T-cell (primary cell): ENCODE measurements at regions not wholly inside any gene's neighbourhood (a gene's known extent, or its start where the extent isn't known, plus 50 kb on each side); places are given as distances from the start of the nearest gene placed in this dataset.

Experiments
- ATAC-seq, 4 experiments: fragments of 200-7000 bp in 3 of 4; fragments of 150-1000 bp in 1 of 4; cut with Tn5 transposase; replicated peaks in 1 of 4; 1 replicate in 3 of 4; 2 replicates in 1 of 4; pipeline ENCODE4 v1.10.0; 2021; ENCODE audit warnings: moderate library complexity in 3 of 4, mild to moderate bottlenecking in 2 of 4, moderate number of reproducible peaks in 1 of 4
- CTCF ChIA-PET, 2 donors: fragments of 300-600 bp; sonication (Branson Sonifier 250); formaldehyde crosslinking; loops; one replicate each; lab custom pipeline; 2022; ENCODE audit warnings: antibody characterized with exemption in 2 of 2; lab: Charles Lee
- POLR2A ChIA-PET, 2 donors: fragments of 300-600 bp; sonication (Branson Sonifier 250); formaldehyde crosslinking; loops; one replicate each; lab custom pipeline; 2022; ENCODE audit warnings: antibody characterized with exemption in 2 of 2; lab: Charles Lee
- DNase-seq, 35 experiments: peaks; one replicate each; pipeline versions ENCODE4 v3.0.0 to v3.0.0-alpha.2; 2013 to 2023
- H3K27ac ChIP-seq: one replicate; pipeline ENCODE4 v1.5.1; 2013; ENCODE audit warnings: low read length
- H3K27me3 ChIP-seq, 2 experiments: replicated peaks in 1 of 2; 1 replicate in 1 of 2; 2 replicates in 1 of 2; pipeline versions ENCODE4 v1.6.1 to v1.7.0; 2013; ENCODE audit warnings: low read length in 1 of 2, mixed read lengths in 1 of 2; ENCODE audit not compliant: control insufficient read depth in 2 of 2, insufficient read depth in 2 of 2; ENCODE audit errors: extremely low read depth in 1 of 2
- H3K36me3 ChIP-seq, 2 donors: 1 replicate in 1 of 2; 2 replicates in 1 of 2; pipeline versions ENCODE4 v1.6.1 to v1.7.0; 2013; ENCODE audit warnings: low read length in 1 of 2; ENCODE audit not compliant: control insufficient read depth in 2 of 2, insufficient read depth in 1 of 2; ENCODE audit errors: extremely low read depth in 1 of 2
- H3K4me1 ChIP-seq, 2 experiments: 1 replicate in 1 of 2; 2 replicates in 1 of 2; pipeline versions ENCODE4 v1.6.1 to v1.7.0; 2013; ENCODE audit warnings: low read length in 2 of 2, mixed read lengths in 1 of 2; ENCODE audit not compliant: insufficient read depth in 2 of 2, control insufficient read depth in 1 of 2; ENCODE audit errors: extremely low read depth in 1 of 2
- H3K4me3 ChIP-seq, 2 donors: 1 replicate in 1 of 2; 2 replicates in 1 of 2; pipeline versions ENCODE4 v1.5.1 to v1.7.0; 2013; ENCODE audit warnings: mild to moderate bottlenecking in 2 of 2, low read length in 1 of 2, moderate library complexity in 1 of 2; ENCODE audit not compliant: control insufficient read depth in 1 of 2; ENCODE audit errors: extremely low read depth in 1 of 2
- H3K9me3 ChIP-seq: 2 replicates; pipeline ENCODE4 v1.7.0; 2013
- H3K27ac Mint-ChIP-seq, 2 donors: one replicate each; pipeline ENCODE4 v1.8.0; 2020 to 2021; ENCODE audit warnings: mild to moderate bottlenecking in 2 of 2, mixed read lengths in 2 of 2
- H3K27me3 Mint-ChIP-seq, 2 donors: one replicate each; pipeline ENCODE4 v1.8.0; 2021 to 2022; ENCODE audit warnings: mixed read lengths in 2 of 2
- H3K36me3 Mint-ChIP-seq: one replicate; pipeline ENCODE4 v1.8.0; 2021; ENCODE audit warnings: mixed read lengths
- H3K4me1 Mint-ChIP-seq, 3 donors: one replicate each; pipeline ENCODE4 v1.8.0; 2020 to 2022; ENCODE audit warnings: mixed read lengths in 3 of 3, mild to moderate bottlenecking in 1 of 3
- H3K4me3 Mint-ChIP-seq, 3 donors: one replicate each; pipeline ENCODE4 v1.8.0; 2020 to 2022; ENCODE audit warnings: mild to moderate bottlenecking in 3 of 3, mixed read lengths in 3 of 3, moderate library complexity in 3 of 3
- H3K9me3 Mint-ChIP-seq, 3 donors: one replicate each; pipeline ENCODE4 v1.8.0; 2020 to 2022; ENCODE audit warnings: mixed read lengths in 3 of 3
- WGBS: methylation state at CpG from one replicate; pipeline ENCODE4 v1.1.5; 2013; ENCODE audit warnings: missing lambda C conversion rate; ENCODE audit not compliant: insufficient coverage; 5-methylcytosine and 5-hydroxymethylcytosine counted together

- no peak overlapping the region for H3K4me3 ChIP-seq
- peaks cover 0 to 32% of the 10 kb centered on the region in 2 experiments for H3K27me3 ChIP-seq
- no peaks in the 10 kb centered on the region for H3K9me3 ChIP-seq
- Mint-ChIP-seq H3K27me3 (peaks cover 7 to 12% of the 10 kb centered on the region in 2 donors), H3K4me3 (no peak overlapping the region), H3K4me1 (no peaks in the 10 kb centered on the region), H3K27ac (no peak overlapping the region), H3K36me3 (no peaks in the 10 kb centered on the region), H3K9me3 (no peaks in the 10 kb centered on the region)
- POLR2A ChIA-PET, result no interaction called here
- no peak overlapping the region for H3K27ac ChIP-seq
- H3K36me3 ChIP-seq, result no peaks in the 10 kb centered on the region
- CTCF ChIA-PET, result no interaction called here
- H3K4me1 ChIP-seq, result no peaks in the 10 kb centered on the region
- WGBS, result 55% methylated on average over 5 of the region's 6 CpGs
- DNase-seq (no peak), ATAC-seq (no peak)
Measured at GRCh38 chr12:131553096-131553777, 157.7 kb upstream of the SFSWAP start.

- Histone ChIP-seq H3K4me3 (no peak overlapping the region), H3K9me3 (no peaks in the 10 kb centered on the region), H3K36me3 (no peaks in the 10 kb centered on the region), H3K27me3 (peaks cover 0 to 33% of the 10 kb centered on the region in 2 experiments), H3K4me1 (no peaks in the 10 kb centered on the region), H3K27ac (no peak overlapping the region)
- Mint-ChIP-seq H3K4me3 (no peak overlapping the region), H3K4me1 (no peaks in the 10 kb centered on the region), H3K27ac (no peak overlapping the region), H3K36me3 (no peaks in the 10 kb centered on the region), H3K9me3 (no peaks in the 10 kb centered on the region), H3K27me3 (peaks cover 3 to 5% of the 10 kb centered on the region in 2 donors)
- ChIA-PET POLR2A (no interaction called here), CTCF (interaction anchor here in 1 of 2 donors (0.5 kb wide), 1 partner anchor 1432 kb away, joined by 3 read pairs; no protein-coding TSS in a partner anchor)
- no peak for DNase-seq
- 92% methylated on average over 12 of the region's 18 CpGs for WGBS
- no peak for ATAC-seq
Measured at GRCh38 chr12:131555197-131555846, 155.6 kb upstream of the SFSWAP start.

GRCh38 chr12:131555866-131556265 lies 155.0 kb upstream of the SFSWAP start:
- H3K4me1 ChIP-seq, result no peaks in the 10 kb centered on the region
- H3K9me3 ChIP-seq, result no peaks in the 10 kb centered on the region
- H3K4me1 Mint-ChIP-seq, result no peaks in the 10 kb centered on the region
- WGBS, result 82% methylated on average over 12 of the region's 13 CpGs
- DNase-seq, result no peak
- no peaks in the 10 kb centered on the region for H3K36me3 Mint-ChIP-seq
- no peaks in the 10 kb centered on the region for H3K9me3 Mint-ChIP-seq
- H3K27me3 ChIP-seq, result peaks cover 0 to 32% of the 10 kb centered on the region in 2 experiments
- H3K27ac ChIP-seq, result no peak overlapping the region
- H3K27me3 Mint-ChIP-seq, result peaks cover 3 to 5% of the 10 kb centered on the region in 2 donors
- H3K27ac Mint-ChIP-seq, result no peak overlapping the region
- ChIA-PET POLR2A (no interaction called here), CTCF (interaction anchor here in 1 of 2 donors (0.5 kb wide), 1 partner anchor 1433 kb away, joined by 3 read pairs; no protein-coding TSS in a partner anchor)
- no peak overlapping the region for H3K4me3 ChIP-seq
- H3K4me3 Mint-ChIP-seq, result no peak overlapping the region
- no peak for ATAC-seq
- no peaks in the 10 kb centered on the region for H3K36me3 ChIP-seq

DNA sequence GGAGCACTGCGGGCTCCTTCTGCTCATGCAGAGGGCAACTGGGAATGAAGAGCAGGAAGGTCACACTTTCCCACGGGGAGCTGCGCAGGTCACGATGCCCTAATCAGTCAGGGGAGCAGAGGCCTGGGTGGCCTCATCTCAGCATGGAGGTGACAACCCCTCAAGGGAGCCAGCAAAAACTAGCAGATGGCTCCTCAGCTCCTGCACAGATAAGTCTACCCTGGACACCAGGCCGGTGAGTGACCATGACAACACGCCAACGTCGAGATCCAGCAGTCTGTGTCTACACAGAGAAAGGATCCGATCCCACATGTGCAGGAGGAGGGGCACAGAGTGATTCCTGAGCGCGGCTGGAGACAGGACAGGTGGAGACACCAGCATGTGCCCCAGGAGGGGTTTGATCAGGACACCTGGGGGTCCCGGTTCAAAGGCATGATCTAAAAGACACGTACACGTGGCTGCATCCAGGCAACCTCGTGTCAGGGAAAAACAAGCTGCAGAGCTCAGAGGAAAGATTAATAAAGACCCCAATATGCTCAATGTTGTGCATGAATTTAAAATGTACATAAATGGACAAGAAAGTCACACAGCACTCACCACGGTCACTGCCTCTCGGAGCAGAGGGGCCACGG lies 153.7 kb upstream of the SFSWAP start:
- H3K27me3 ChIP-seq, result peaks cover 0 to 27% of the 10 kb centered on the region in 2 experiments
- Mint-ChIP-seq H3K27ac (no peak overlapping the region), H3K36me3 (no peaks in the 10 kb centered on the region), H3K27me3 (no peaks in the 10 kb centered on the region), H3K9me3 (no peaks in the 10 kb centered on the region), H3K4me3 (no peak overlapping the region), H3K4me1 (no peaks in the 10 kb centered on the region)
- no peak overlapping the region for H3K27ac ChIP-seq
- no peak overlapping the region for H3K4me3 ChIP-seq
- POLR2A ChIA-PET, result no interaction called here
- CTCF ChIA-PET, result no interaction called here
- no peak for ATAC-seq
- no peaks in the 10 kb centered on the region for H3K9me3 ChIP-seq
- H3K36me3 ChIP-seq, result no peaks in the 10 kb centered on the region
- DNase-seq, result no peak
- WGBS, result 93% methylated on average over 11 of the region's 18 CpGs
- no peaks in the 10 kb centered on the region for H3K4me1 ChIP-seq

DNA sequence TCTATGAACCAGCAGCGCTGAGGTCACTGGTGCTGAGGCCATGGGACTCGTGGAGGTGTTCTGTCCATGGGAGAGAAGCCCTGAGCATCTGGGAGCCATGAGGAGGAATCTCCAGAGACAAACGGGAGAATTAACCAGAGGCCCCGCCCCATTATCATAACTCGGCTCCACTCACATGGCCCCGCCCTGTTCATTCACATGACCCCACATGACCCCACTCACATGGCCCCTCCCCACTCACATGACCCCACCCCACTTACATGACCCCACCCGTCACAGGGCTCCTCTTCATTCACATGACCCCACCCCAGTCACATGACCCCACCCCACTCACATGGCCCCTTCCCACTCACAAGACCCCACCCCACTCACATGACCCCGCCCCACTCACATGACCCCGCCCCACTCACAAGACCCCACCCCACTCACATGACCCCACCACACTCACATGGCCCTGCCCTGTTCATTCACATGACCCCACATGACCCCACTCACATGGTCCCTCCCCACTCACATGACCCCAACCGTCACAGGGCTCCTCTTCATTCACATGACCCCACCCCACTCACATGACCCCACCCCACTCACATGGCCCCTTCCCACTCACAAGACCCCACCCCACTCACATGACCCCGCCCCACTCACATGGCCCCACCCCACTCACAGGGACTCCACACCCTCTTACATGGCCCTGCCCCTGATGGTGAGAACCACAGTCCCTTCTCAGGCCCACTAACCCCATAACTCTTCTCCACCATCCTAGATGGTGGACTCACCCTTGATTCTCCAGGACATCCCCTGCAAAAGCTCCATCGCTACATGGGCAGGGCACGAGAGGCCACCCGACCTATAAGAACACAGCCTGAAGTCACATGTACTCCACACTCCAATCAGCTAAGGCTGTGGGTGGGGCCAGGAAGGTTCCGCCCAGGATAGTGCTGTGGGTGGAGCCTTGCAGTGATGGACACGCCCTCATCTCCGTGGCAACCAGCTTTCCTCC lies 151.1 kb upstream of the SFSWAP start:
- H3K27me3 Mint-ChIP-seq, result peaks cover 0 to 1% of the 10 kb centered on the region in 2 donors
- H3K27ac Mint-ChIP-seq, result no peak overlapping the region

DNA sequence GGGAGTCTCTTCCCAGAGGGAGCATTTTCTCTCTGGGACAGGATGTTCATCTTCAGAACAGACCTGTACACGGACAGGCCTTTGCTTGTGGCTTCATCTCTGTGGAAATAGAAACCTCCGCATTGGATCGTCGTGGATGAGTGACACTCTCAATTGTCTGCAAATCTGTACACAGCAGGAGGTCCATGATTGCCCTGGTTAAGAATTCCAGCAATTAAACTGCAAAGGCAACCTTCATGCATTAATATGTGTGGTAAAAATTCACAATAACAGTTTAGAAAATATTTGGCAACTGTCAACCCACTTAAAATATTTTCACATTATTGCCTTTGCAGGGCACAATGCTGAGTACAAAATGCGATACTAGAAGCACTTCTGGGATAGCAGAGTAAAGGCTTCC lies 149.8 kb upstream of the SFSWAP start:
- peaks cover 0 to 20% of the 10 kb centered on the region in 2 experiments for H3K27me3 ChIP-seq
- ATAC-seq (no peak), DNase-seq (no peak)
- CTCF ChIA-PET, result no interaction called here
- POLR2A ChIA-PET, result no interaction called here
- peaks cover 1 to 3% of the 10 kb centered on the region in 2 donors for H3K27me3 Mint-ChIP-seq
- H3K36me3 Mint-ChIP-seq, result no peaks in the 10 kb centered on the region
- H3K4me3 ChIP-seq, result no peak overlapping the region
- 96% methylated on average over 4 of the region's 5 CpGs for WGBS
- H3K27ac Mint-ChIP-seq, result no peak overlapping the region
- no peak overlapping the region for H3K27ac ChIP-seq
- no peaks in the 10 kb centered on the region for H3K4me1 Mint-ChIP-seq
- no peaks in the 10 kb centered on the region for H3K9me3 ChIP-seq
- no peak overlapping the region for H3K4me3 Mint-ChIP-seq
- no peaks in the 10 kb centered on the region for H3K36me3 ChIP-seq
- H3K4me1 ChIP-seq, result no peaks in the 10 kb centered on the region
- no peaks in the 10 kb centered on the region for H3K9me3 Mint-ChIP-seq

More for the DNA sequence above, 151.1 kb upstream of the SFSWAP start:
- no peak for ATAC-seq
- Histone ChIP-seq H3K27ac (no peak overlapping the region), H3K9me3 (no peaks in the 10 kb centered on the region), H3K4me1 (no peaks in the 10 kb centered on the region), H3K27me3 (peaks cover 0 to 22% of the 10 kb centered on the region in 2 experiments), H3K36me3 (no peaks in the 10 kb centered on the region), H3K4me3 (no peak overlapping the region)
- H3K4me1 Mint-ChIP-seq, result no peaks in the 10 kb centered on the region
- no peak overlapping the region for H3K4me3 Mint-ChIP-seq
- ChIA-PET POLR2A (no interaction called here), CTCF (no interaction called here)
- no peaks in the 10 kb centered on the region for H3K36me3 Mint-ChIP-seq
- no peaks in the 10 kb centered on the region for H3K9me3 Mint-ChIP-seq
- 84% methylated on average over 7 of the region's 17 CpGs for WGBS
- DNase-seq, result no peak
